ENCODE measurements at regions not wholly inside any gene's neighbourhood (a gene's known extent, or its start where the extent isn't known, plus 50 kb on each side); places are given as distances from the start of the nearest gene placed in this dataset.

- TF ChIP-seq POLR2AphosphoS5 (IDR thresholded peaks at IDR 0.05; ENCODE audit: low read depth, low read length) (no peak), TAF1 (IDR thresholded peaks at IDR 0.05; ENCODE audit: low read depth, low read length) (no peak)
Measured at GRCh38 chr12:74770552-74770951, 232.9 kb downstream of the ATXN7L3B start.
